Sigmoid colon (tissue), 6 donors: ENCODE measurements at regions not wholly inside any gene's neighbourhood (a gene's known extent, or its start where the extent isn't known, plus 50 kb on each side); places are given as distances from the start of the nearest gene placed in this dataset.

Experiments used
- DNase-seq: peaks from one replicate; pipeline ENCODE4 v3.0.0-alpha.2; 2019
- H3K27ac ChIP-seq, 4 donors: fragments of 200-600 bp; sonication (generic); one replicate each; pipeline ENCODE4 v1.5.1; 2016 to 2019; ENCODE audit warnings: mild to moderate bottlenecking in 1 of 4
- H3K27me3 ChIP-seq, 3 donors: fragments of 200-600 bp; sonication (generic); one replicate each; pipeline ENCODE4 v1.5.1; 2019; ENCODE audit warnings: mild to moderate bottlenecking in 1 of 3
- H3K36me3 ChIP-seq, 4 donors: fragments of 200-600 bp; sonication (generic); one replicate each; pipeline ENCODE4 v1.5.1; 2016 to 2019
- H3K4me1 ChIP-seq, 4 donors: fragments of 200-600 bp; sonication (generic); one replicate each; pipeline ENCODE4 v1.5.1; 2017 to 2019
- H3K4me3 ChIP-seq, 4 donors: fragments of 200-600 bp; sonication (generic); one replicate each; pipeline ENCODE4 v1.5.1; 2017 to 2019; ENCODE audit warnings: mild to moderate bottlenecking in 2 of 4, moderate library complexity in 1 of 4
- H3K9me3 ChIP-seq, 4 donors: fragments of 200-600 bp in 3 of 4; sonication (generic) in 3 of 4; one replicate each; pipeline versions ENCODE4 v1.5.1 to v1.6.1; 2013 to 2019
- EP300 ChIP-seq, 4 donors: sonication (generic); formaldehyde crosslinking; IDR thresholded peaks; one replicate each; pipeline ENCODE4 v1.6.1; 2017; ENCODE audit warnings: antibody characterized with exemption in 4 of 4
- POLR2A ChIP-seq, 2 donors: fragments of 450-650 bp; IDR thresholded peaks; one replicate each; pipeline ENCODE4 v1.6.1; 2016; ENCODE audit warnings: antibody characterized with exemption in 2 of 2, mild to moderate bottlenecking in 2 of 2, moderate library complexity in 2 of 2
- POLR2AphosphoS5 ChIP-seq, 4 donors: sonication (generic); formaldehyde crosslinking; IDR thresholded peaks; one replicate each; pipeline ENCODE4 v1.6.1; 2017; ENCODE audit warnings: antibody characterized with exemption in 4 of 4
- WGBS, 2 donors: extraction: QIAGEN DNeasy Blood & Tissue Kit; methylation state at CpG; one replicate each; pipeline ENCODE4 v1.1.7; 2013; 5-methylcytosine and 5-hydroxymethylcytosine counted together
- intact Hi-C: fragments of 100-400 bp; cut with DNase I; formaldehyde crosslinking; loops from one replicate; pipeline ENCODE4 v1.15.1; 2023
- TF ChIP-seq, protein P1 (sequence below), 4 experiments: fragments of 450-650 bp in 3 of 4; fragments of 200-600 bp in 1 of 4; IDR thresholded peaks; one replicate each; pipeline ENCODE4 v1.5.1; 2016 to 2019; ENCODE audit warnings: antibody characterized with exemption in 4 of 4, mild to moderate bottlenecking in 3 of 4, moderate library complexity in 2 of 4
- donor health status: healthy with polysubstance abuse.
- donor health status: healthy.

- whole genome bisulfite sequencing, 2 donors = 60 to 67% methylated on average over 5 of the region's 5 CpGs
- Histone ChIP-seq H3K36me3 (no peaks in the 10 kb centered on the region), H3K27ac (no peak overlapping the region)
Observed at GRCh38 chr20:6200092-6200491, 77.3 kb upstream of the FERMT1 start.

GRCh38 chr20:6185268-6185667 is 62.4 kb upstream of the FERMT1 start:
- Histone ChIP-seq H3K27me3 (no peaks in the 10 kb centered on the region), H3K4me3 (no peak overlapping the region), H3K4me1 (no peaks in the 10 kb centered on the region), H3K36me3 (no peaks in the 10 kb centered on the region), H3K27ac (no peak overlapping the region), H3K9me3 (peaks cover 0 to 4% (median 0%) of the 10 kb centered on the region in 4 donors)
- DNase-seq = no peak
- TF ChIP-seq, protein P1, sequence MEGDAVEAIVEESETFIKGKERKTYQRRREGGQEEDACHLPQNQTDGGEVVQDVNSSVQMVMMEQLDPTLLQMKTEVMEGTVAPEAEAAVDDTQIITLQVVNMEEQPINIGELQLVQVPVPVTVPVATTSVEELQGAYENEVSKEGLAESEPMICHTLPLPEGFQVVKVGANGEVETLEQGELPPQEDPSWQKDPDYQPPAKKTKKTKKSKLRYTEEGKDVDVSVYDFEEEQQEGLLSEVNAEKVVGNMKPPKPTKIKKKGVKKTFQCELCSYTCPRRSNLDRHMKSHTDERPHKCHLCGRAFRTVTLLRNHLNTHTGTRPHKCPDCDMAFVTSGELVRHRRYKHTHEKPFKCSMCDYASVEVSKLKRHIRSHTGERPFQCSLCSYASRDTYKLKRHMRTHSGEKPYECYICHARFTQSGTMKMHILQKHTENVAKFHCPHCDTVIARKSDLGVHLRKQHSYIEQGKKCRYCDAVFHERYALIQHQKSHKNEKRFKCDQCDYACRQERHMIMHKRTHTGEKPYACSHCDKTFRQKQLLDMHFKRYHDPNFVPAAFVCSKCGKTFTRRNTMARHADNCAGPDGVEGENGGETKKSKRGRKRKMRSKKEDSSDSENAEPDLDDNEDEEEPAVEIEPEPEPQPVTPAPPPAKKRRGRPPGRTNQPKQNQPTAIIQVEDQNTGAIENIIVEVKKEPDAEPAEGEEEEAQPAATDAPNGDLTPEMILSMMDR (IDR thresholded peaks at IDR 0.05) = no peak
- no peak for TF ChIP-seq POLR2A (IDR thresholded peaks at IDR 0.05)
- no peak for TF ChIP-seq EP300 (IDR thresholded peaks at IDR 0.05)
- TF ChIP-seq POLR2AphosphoS5 (IDR thresholded peaks at IDR 0.05) = no peak
- 66 to 68% methylated on average over 3 of the region's 3 CpGs for WGBS, 2 donors
- intact Hi-C loops = no loop called here

More at GRCh38 chr20:6200092-6200491, 77.3 kb upstream of the FERMT1 start:
- no peak for TF ChIP-seq POLR2A (IDR thresholded peaks at IDR 0.05)
- TF ChIP-seq POLR2AphosphoS5 (IDR thresholded peaks at IDR 0.05) = no peak
- TF ChIP-seq EP300 (IDR thresholded peaks at IDR 0.05) = no peak
- TF ChIP-seq, protein P1 (IDR thresholded peaks at IDR 0.05) = no peak
- Histone ChIP-seq H3K27me3 (no peaks in the 10 kb centered on the region), H3K4me3 (no peak overlapping the region), H3K9me3 (no peaks in the 10 kb centered on the region), H3K4me1 (no peaks in the 10 kb centered on the region)
- no peak for DNase-seq
- intact Hi-C loops = no loop called here

GRCh38 chr20:6184086-6184485 is 61.3 kb upstream of the FERMT1 start:
- TF ChIP-seq EP300 (IDR thresholded peaks at IDR 0.05) (no peak), POLR2AphosphoS5 (IDR thresholded peaks at IDR 0.05) (no peak), POLR2A (IDR thresholded peaks at IDR 0.05) (no peak)
- TF ChIP-seq, protein P1 (IDR thresholded peaks at IDR 0.05) = no peak
- intact Hi-C loops = no loop called here
- WGBS, 2 donors = 72 to 74% methylated on average over 6 of the region's 6 CpGs
- Histone ChIP-seq H3K27me3 (no peaks in the 10 kb centered on the region), H3K36me3 (no peaks in the 10 kb centered on the region), H3K27ac (no peak overlapping the region), H3K4me1 (no peaks in the 10 kb centered on the region), H3K9me3 (peaks cover 0 to 4% (median 0%) of the 10 kb centered on the region in 4 donors), H3K4me3 (no peak overlapping the region)
- no peak for DNase-seq

DNA sequence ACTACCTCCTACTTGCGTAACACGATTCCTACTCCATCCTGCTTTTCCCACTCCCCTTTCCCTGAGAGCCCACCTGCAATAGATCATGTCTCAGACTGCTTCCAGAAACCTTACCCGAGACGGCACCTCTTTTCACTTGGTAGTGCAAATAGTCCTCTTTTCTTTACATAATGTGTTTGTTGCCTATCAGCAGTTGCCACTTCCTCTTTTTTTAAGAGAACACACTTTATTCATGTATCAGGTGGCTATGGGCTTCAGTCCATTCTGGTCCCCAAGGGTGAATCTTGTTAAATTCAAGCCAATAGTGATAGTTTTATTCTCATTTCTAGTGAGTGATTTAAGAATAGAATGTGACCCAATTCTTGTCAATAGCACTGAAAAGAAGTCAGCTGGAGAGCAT is 57.7 kb upstream of the FERMT1 start:
- Histone ChIP-seq H3K36me3 (no peaks in the 10 kb centered on the region), H3K4me1 (no peaks in the 10 kb centered on the region), H3K27ac (no peak overlapping the region), H3K27me3 (no peaks in the 10 kb centered on the region), H3K9me3 (peaks cover 0 to 4% (median 0%) of the 10 kb centered on the region in 4 donors), H3K4me3 (no peak overlapping the region)
- WGBS, 2 donors = 71 to 88% methylated on average over 4 of the region's 4 CpGs
- TF ChIP-seq, protein P1 (IDR thresholded peaks at IDR 0.05) = no peak
- TF ChIP-seq POLR2AphosphoS5 (IDR thresholded peaks at IDR 0.05) = no peak
- no peak for TF ChIP-seq EP300 (IDR thresholded peaks at IDR 0.05)
- no peak for TF ChIP-seq POLR2A (IDR thresholded peaks at IDR 0.05)
- intact Hi-C loops = no loop called here
- DNase-seq = no peak

- no peak for TF ChIP-seq EP300 (IDR thresholded peaks at IDR 0.05)
- TF ChIP-seq, protein P1 (IDR thresholded peaks at IDR 0.05) = no peak
- TF ChIP-seq POLR2AphosphoS5 (IDR thresholded peaks at IDR 0.05) = no peak
- no peak for TF ChIP-seq POLR2A (IDR thresholded peaks at IDR 0.05)
- DNase-seq = no peak
- 6 to 11% methylated on average over 3 of the region's 3 CpGs for WGBS, 2 donors
Observed at GRCh38 chr20:6178537-6178936, 55.7 kb upstream of the FERMT1 start.

More at GRCh38 chr20:6178537-6178936, 55.7 kb upstream of the FERMT1 start:
- Histone ChIP-seq H3K36me3 (no peaks in the 10 kb centered on the region), H3K4me1 (no peaks in the 10 kb centered on the region), H3K27me3 (no peaks in the 10 kb centered on the region), H3K9me3 (peaks cover 0 to 4% (median 0%) of the 10 kb centered on the region in 4 donors), H3K4me3 (no peak overlapping the region), H3K27ac (no peak overlapping the region)
- intact Hi-C loops = no loop called here
